ACC112 (cell line): ENCODE measurements at regions not wholly inside any gene's neighbourhood (a gene's known extent, or its start where the extent isn't known, plus 50 kb on each side); places are given as distances from the start of the nearest gene placed in this dataset.

Source experiments
- H2AFZ ChIP-seq: fragments of 200-600 bp; sonication (generic); one replicate; pipeline ENCODE4 v1.6.0; 2017; ENCODE audit warnings: antibody characterized with exemption, low read length; ENCODE audit not compliant: unreplicated experiment
- H3K27ac ChIP-seq: fragments of 200-600 bp; sonication (generic); 2 replicates; pipeline ENCODE4 v1.5.1; 2014; ENCODE audit warnings: low read depth, mild to moderate bottlenecking, antibody characterized with exemption, low read length, moderate library complexity
- H3K27me3 ChIP-seq: fragments of 200-600 bp; sonication (generic); 2 replicates; pipeline ENCODE4 v1.6.1; 2014; ENCODE audit warnings: mild to moderate bottlenecking, antibody characterized with exemption, low read length, moderate library complexity, mixed read lengths; ENCODE audit not compliant: insufficient read depth
- H3K36me3 ChIP-seq: fragments of 200-600 bp; sonication (generic); 2 replicates; pipeline ENCODE4 v1.6.1; 2016; ENCODE audit warnings: mild to moderate bottlenecking, antibody characterized with exemption, low read length, moderate library complexity, mixed read lengths; ENCODE audit not compliant: insufficient read depth
- H3K4me1 ChIP-seq: fragments of 200-600 bp; sonication (generic); one replicate; pipeline ENCODE4 v1.6.1; 2016; ENCODE audit warnings: low read length, mixed read lengths; ENCODE audit not compliant: insufficient read depth, unreplicated experiment, control insufficient read depth
- H3K4me3 ChIP-seq: fragments of 200-600 bp; sonication (generic); 2 replicates; pipeline ENCODE4 v1.5.1; 2014; ENCODE audit warnings: mild to moderate bottlenecking, low read depth, low read length
- H3K79me2 ChIP-seq: fragments of 200-600 bp; sonication (generic); one replicate; pipeline ENCODE4 v1.6.0; 2016; ENCODE audit warnings: low read length; ENCODE audit not compliant: control insufficient read depth, unreplicated experiment, insufficient read depth

- Histone ChIP-seq H2AFZ (no peak overlapping the region), H3K36me3 (no peaks in the 10 kb centered on the region), H3K27me3 (no peaks in the 10 kb centered on the region), H3K4me1 (no peaks in the 10 kb centered on the region), H3K4me3 (no peak overlapping the region), H3K27ac (no peak overlapping the region), H3K79me2 (no peaks in the 10 kb centered on the region)
These were observed 466.7 kb upstream of the B3GAT1 start for GRCh38 chr11:134878785-134879184.

DNA sequence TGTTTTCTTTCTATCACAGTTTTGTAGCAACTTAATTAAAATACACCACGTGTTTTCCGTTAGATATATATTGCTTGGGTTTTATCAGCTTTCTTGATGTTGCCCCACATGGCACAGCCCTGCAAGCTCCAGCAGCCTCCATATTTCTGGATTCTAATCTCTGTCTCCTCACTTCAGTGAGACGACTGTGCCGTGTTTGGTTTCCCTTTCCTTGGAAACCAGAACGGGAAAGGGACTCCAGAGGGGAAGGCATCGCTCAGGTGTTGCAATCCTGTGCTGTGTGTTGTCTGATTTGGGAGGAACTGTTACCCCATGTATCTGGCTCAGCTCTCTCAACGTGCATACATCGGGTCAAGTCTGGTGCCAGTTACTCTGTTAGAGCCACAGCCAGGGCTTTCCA is 464.2 kb upstream of the B3GAT1 start:
- no peak overlapping the region for H2AFZ ChIP-seq
- no peaks in the 10 kb centered on the region for H3K4me1 ChIP-seq
- H3K27me3 ChIP-seq = no peaks in the 10 kb centered on the region
- no peaks in the 10 kb centered on the region for H3K79me2 ChIP-seq
- H3K36me3 ChIP-seq = no peaks in the 10 kb centered on the region
- no peak overlapping the region for H3K4me3 ChIP-seq
- no peak overlapping the region for H3K27ac ChIP-seq

GRCh38 chr11:134866981-134867675 is 455.1 kb upstream of the B3GAT1 start:
- Histone ChIP-seq H3K27ac (no peak overlapping the region), H3K36me3 (no peaks in the 10 kb centered on the region), H3K4me1 (no peaks in the 10 kb centered on the region), H3K27me3 (no peaks in the 10 kb centered on the region), H3K4me3 (no peak overlapping the region), H3K79me2 (no peaks in the 10 kb centered on the region), H2AFZ (no peak overlapping the region)

DNA sequence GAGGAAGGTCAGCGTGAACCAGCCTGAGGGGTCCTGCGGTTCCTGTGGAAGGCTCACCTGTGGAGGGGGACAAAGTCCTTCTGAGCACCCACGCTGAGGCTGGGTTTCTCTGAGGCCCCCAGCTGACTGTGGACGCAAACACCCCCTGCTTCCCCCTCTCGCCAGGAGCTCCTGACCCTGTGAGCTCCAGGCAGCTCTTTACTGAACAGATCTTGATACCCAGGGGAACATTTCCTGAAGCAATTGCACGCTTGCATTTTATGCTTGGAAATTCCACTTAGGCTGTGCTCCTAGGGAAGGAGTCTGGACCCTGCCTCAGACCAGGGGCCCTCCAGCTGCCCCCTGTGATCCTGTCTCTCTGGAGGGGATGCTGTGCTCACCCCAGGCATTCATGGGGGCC is 454.2 kb upstream of the B3GAT1 start:
- Histone ChIP-seq H2AFZ (no peak overlapping the region), H3K36me3 (no peaks in the 10 kb centered on the region), H3K27ac (no peak overlapping the region), H3K4me3 (no peak overlapping the region), H3K79me2 (no peaks in the 10 kb centered on the region), H3K4me1 (no peaks in the 10 kb centered on the region), H3K27me3 (no peaks in the 10 kb centered on the region)

DNA sequence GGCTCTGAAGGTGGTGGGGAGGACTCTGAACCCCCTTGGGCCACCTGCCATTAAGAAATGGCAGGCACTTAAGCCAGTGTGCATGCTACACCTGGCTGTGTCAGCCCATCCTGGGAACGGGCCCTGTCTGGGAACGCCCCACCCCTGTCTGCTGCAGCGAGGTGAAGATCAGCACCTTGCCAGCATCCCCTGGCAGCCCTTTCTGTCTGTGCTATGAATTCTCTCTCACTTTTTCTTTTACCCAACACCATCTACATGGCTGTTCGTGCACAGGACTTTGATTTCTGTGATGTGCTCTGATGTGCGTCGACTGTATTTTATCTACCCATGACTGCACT is 452.9 kb upstream of the B3GAT1 start:
- Histone ChIP-seq H3K27me3 (no peaks in the 10 kb centered on the region), H3K4me3 (no peak overlapping the region), H2AFZ (no peak overlapping the region), H3K79me2 (no peaks in the 10 kb centered on the region), H3K4me1 (no peaks in the 10 kb centered on the region), H3K36me3 (no peaks in the 10 kb centered on the region), H3K27ac (no peak overlapping the region)

DNA sequence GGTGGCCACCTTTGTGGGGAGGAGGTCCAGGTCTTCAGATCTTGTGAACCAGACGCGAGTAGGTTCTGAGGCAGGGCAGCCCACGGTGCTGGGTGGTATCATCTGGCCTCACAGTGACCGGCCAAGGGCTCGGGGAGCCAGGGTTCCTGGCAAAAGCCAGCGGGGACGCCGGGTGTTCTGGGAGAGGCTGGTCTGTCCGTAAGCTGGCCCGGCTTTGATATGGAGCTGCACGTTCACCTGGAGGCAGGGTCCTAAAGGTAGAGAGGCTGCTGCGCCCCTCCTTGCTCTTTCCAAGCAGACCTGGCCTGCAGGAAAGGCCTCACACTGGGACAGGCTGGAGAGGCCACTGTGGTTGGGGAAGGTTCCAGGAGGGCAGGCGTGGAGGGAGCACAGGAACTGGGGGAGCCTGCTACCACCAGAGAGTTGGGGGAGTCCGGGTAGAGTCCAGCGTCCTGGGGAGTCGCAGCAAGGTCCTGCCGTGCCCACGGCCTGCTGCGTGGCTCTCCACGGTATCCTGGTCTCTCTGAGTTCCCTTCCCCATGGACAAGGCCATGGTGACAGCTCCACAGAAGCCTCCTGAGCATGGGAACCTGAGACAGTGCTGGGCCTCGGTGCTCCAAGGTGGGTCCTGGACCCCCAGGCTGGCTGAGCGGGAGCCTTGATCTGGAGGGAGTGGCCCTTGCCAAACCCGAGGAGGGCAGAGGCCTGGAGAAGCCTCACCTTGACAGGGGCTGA is 452.4 kb upstream of the B3GAT1 start:
- Histone ChIP-seq H3K4me1 (no peaks in the 10 kb centered on the region), H3K36me3 (no peaks in the 10 kb centered on the region), H3K27ac (no peak overlapping the region)

GRCh38 chr11:134863294-134863693 is 451.3 kb upstream of the B3GAT1 start:
- Histone ChIP-seq H3K4me1 (no peaks in the 10 kb centered on the region), H3K27me3 (no peaks in the 10 kb centered on the region), H3K27ac (no peak overlapping the region), H3K79me2 (no peaks in the 10 kb centered on the region), H3K36me3 (no peaks in the 10 kb centered on the region), H3K4me3 (no peak overlapping the region), H2AFZ (no peak overlapping the region)

More for the DNA sequence above, 452.4 kb upstream of the B3GAT1 start:
- Histone ChIP-seq H2AFZ (no peak overlapping the region), H3K27me3 (no peaks in the 10 kb centered on the region), H3K79me2 (no peaks in the 10 kb centered on the region), H3K4me3 (no peak overlapping the region)

- Histone ChIP-seq H3K4me3 (no peak overlapping the region), H3K27me3 (no peaks in the 10 kb centered on the region), H3K27ac (no peak overlapping the region), H3K79me2 (no peaks in the 10 kb centered on the region), H3K4me1 (no peaks in the 10 kb centered on the region), H2AFZ (no peak overlapping the region), H3K36me3 (no peaks in the 10 kb centered on the region)
These were observed 450.6 kb upstream of the B3GAT1 start for GRCh38 chr11:134862587-134863195.

DNA sequence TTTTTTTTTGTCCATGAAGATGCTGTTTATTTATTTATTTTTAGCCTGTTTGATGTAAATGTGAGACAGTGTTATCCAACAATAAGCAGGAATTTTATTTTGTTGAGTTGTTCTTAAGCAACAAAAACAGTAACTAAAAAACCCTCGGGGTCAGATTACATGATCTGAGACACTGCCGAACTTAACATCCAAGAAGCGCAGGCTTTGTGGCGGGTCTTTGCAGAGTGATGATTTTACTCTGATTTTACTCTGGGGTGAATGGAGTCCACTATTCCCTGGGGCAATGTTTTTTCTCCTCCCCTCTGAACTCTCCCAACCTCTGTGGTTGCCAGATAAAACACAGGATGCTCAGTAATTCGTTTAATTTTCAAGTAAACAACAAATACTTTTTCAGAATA is 450.1 kb upstream of the B3GAT1 start:
- Histone ChIP-seq H3K4me1 (no peaks in the 10 kb centered on the region), H3K27me3 (no peaks in the 10 kb centered on the region), H2AFZ (no peak overlapping the region), H3K4me3 (no peak overlapping the region), H3K27ac (no peak overlapping the region), H3K79me2 (no peaks in the 10 kb centered on the region), H3K36me3 (no peaks in the 10 kb centered on the region)

DNA sequence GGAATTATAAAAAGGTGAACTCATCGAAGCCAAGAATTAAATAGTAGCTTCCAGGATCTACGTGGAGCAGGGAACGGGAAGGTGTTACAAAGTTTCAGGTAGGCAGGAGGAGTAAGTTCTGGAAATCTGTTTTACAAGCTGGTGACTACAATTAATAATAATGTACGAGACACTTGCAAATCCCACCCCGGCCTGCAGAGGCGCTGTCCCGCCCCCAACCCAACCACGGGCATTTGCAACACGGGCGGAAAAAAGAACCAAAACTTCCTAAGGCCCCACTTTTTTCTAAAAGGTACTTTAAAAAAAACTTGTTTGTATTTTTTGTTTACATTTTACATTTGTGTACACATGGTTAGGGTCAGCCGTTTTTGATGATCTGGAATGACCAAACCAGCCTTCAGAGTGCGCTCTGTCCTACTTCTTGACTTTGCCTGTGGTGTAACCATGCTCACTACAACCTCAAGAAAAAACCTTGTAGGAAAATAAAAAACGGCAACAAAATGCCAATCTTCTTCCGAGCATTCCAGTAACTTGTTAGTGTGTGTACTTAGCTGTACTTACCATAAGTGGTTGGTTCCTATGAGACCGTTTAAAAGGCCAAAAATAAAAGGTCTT is 449.6 kb upstream of the B3GAT1 start:
- no peak overlapping the region for H2AFZ ChIP-seq

More for the DNA sequence above, 449.6 kb upstream of the B3GAT1 start:
- Histone ChIP-seq H3K27me3 (no peaks in the 10 kb centered on the region), H3K4me3 (no peak overlapping the region), H3K79me2 (no peaks in the 10 kb centered on the region), H3K27ac (no peak overlapping the region), H3K4me1 (no peaks in the 10 kb centered on the region), H3K36me3 (no peaks in the 10 kb centered on the region)
